GM21423 (cell line): ENCODE measurements at regions not wholly inside any gene's neighbourhood (a gene's known extent, or its start where the extent isn't known, plus 50 kb on each side); places are given as distances from the start of the nearest gene placed in this dataset.
"Not testable (repeated sequence)": the region's sequence is repeated elsewhere in the genome, so short reads cannot be mapped to it uniquely, and the experiment has no call there.

ENCODE experiments used
- ATAC-seq: cut with Tn5 transposase; IDR thresholded peaks from one replicate; pipeline ENCODE4 v1.9.1; 2021; ENCODE audit warnings: mild to moderate bottlenecking, moderate library complexity; ENCODE audit not compliant: unreplicated experiment

- ATAC-seq = no peak
Measured at GRCh38 chrX:130467936-130468335, 66.1 kb downstream of the RBMX2 start.

GRCh38 chrX:130468395-130468923 lies 66.7 kb downstream of the RBMX2 start:
- ATAC-seq = no peak

- no peak for ATAC-seq
Measured at GRCh38 chrX:130482871-130483270, 81.1 kb downstream of the RBMX2 start.

GRCh38 chrX:130485870-130486269 lies 84.1 kb downstream of the RBMX2 start:
- no peak for ATAC-seq

- not testable (repeated sequence) for ATAC-seq
Measured at GRCh38 chrX:130495502-130495901, 93.7 kb downstream of the RBMX2 start.

GRCh38 chrX:130497531-130497930 lies 95.7 kb downstream of the RBMX2 start:
- no peak for ATAC-seq

GRCh38 chrX:130498653-130499274 lies 97.0 kb downstream of the RBMX2 start:
- no peak for ATAC-seq

- no peak for ATAC-seq
Measured at GRCh38 chrX:130502016-130502570, 100.3 kb downstream of the RBMX2 start.

- ATAC-seq = no peak
Measured at GRCh38 chrX:130504019-130504418, 102.2 kb downstream of the RBMX2 start.

GRCh38 chrX:130507015-130507414 lies 105.2 kb downstream of the RBMX2 start:
- ATAC-seq = no peak

- ATAC-seq = not testable (repeated sequence)
Measured at GRCh38 chrX:130512534-130512933, 110.7 kb downstream of the RBMX2 start.

GRCh38 chrX:130516123-130516522 lies 114.3 kb downstream of the RBMX2 start:
- ATAC-seq = no peak

- no peak for ATAC-seq
Measured at GRCh38 chrX:130523460-130524394, 121.9 kb downstream of the RBMX2 start.

GRCh38 chrX:130524476-130525194 lies 122.8 kb downstream of the RBMX2 start:
- ATAC-seq = no peak

- no peak for ATAC-seq
Measured at GRCh38 chrX:130529531-130529930, 127.7 kb downstream of the RBMX2 start.

- ATAC-seq = no peak
Measured at GRCh38 chrX:130531066-130531465, 129.3 kb downstream of the RBMX2 start.

- no peak for ATAC-seq
Measured at GRCh38 chrX:130539721-130540321, 138.0 kb downstream of the RBMX2 start.

- no peak for ATAC-seq
Measured at GRCh38 chrX:130543603-130544325, 142.0 kb downstream of the RBMX2 start.

GRCh38 chrX:130545796-130546195 lies 144.0 kb downstream of the RBMX2 start:
- no peak for ATAC-seq

GRCh38 chrX:130549382-130549781 lies 147.6 kb downstream of the RBMX2 start:
- ATAC-seq = not testable (repeated sequence)
